Activated CD4-positive, alpha-beta T cell treated with anti-CD3 and anti-CD28 coated beads, Interleukin-2, amount 50 U/mL, for 48 hours (primary cell): ENCODE measurements at regions not wholly inside any gene's neighbourhood (a gene's known extent, or its start where the extent isn't known, plus 50 kb on each side); places are given as distances from the start of the nearest gene placed in this dataset.
A peak's percentile ranks its signal among the peaks of the same experiment; 100 is the strongest.

Experiments used
- DNase-seq, 2 experiments: peaks; one replicate each; pipeline ENCODE4 v3.0.0-alpha.2; 2020

GRCh38 chr14:36083317-36083716 lies 93.2 kb downstream of the PTCSC3 start:
- DNase-seq = no peak

DNA sequence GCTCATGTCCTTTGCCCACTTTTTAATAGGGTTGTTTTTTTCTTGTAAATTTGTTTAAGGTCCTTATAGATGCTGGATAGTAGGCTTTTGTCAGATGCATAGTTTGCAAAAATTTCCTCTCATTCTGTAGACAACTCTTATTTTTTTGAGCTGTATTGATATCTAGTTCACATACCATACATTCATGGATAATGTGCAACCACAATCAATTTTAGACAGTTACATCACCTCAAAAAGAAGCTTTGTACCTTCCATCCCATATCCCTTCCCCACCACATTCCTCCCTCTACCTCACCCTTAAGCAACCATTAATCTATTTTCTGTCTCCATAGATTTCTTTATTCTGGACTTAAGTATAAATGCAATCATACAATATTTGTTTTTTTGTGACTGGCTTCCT lies 98.4 kb downstream of the PTCSC3 start:
- DNase-seq = no peak

GRCh38 chr14:36076197-36076596 lies 100.3 kb downstream of the PTCSC3 start:
- no peak for DNase-seq

GRCh38 chr14:36075203-36075602 lies 101.3 kb downstream of the PTCSC3 start:
- DNase-seq = no peak

- no peak for DNase-seq
Measured at GRCh38 chr14:36070720-36071043, 105.8 kb downstream of the PTCSC3 start.

DNA sequence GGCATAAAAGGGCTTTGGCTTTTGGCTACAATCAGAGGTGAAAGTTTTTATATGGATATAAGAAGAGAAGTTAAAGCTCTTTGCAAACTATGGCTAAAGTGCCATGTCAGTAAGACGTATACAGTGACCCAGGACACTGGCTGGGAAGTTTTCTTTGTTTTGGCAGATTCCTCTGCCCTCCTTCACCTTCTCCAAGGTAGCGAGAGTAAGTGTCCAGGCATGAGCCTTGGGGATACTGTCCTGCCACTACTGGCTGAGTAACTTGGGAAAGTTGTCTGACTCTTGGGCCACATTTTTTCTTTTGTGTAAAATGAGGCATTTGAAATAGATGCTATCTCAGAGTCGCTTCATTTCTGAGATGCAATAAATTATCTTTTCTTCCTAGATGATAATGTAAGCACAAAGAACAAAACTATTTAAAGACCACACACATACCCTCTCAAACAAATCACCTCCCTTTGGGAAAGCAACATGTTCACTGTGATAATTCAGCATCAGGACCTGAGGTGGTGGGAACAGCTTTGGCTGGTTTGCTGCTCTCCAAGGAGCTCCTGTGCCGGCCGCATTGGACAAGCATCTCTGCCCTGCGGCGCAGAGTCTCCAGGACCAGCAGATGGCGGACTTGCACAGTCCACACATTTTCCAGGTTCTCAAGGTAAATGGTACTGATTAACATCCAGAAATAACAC lies 106.3 kb downstream of the PTCSC3 start:
- peak; percentile 44 to 55 for DNase-seq

- DNase-seq = peak; percentile 6 to 25
Measured at GRCh38 chr14:36069535-36069900, 107.0 kb downstream of the PTCSC3 start.

GRCh38 chr14:36068777-36069534 lies 107.6 kb downstream of the PTCSC3 start:
- no peak for DNase-seq

GRCh38 chr14:36067428-36068187 lies 108.9 kb downstream of the PTCSC3 start:
- no peak for DNase-seq

DNA sequence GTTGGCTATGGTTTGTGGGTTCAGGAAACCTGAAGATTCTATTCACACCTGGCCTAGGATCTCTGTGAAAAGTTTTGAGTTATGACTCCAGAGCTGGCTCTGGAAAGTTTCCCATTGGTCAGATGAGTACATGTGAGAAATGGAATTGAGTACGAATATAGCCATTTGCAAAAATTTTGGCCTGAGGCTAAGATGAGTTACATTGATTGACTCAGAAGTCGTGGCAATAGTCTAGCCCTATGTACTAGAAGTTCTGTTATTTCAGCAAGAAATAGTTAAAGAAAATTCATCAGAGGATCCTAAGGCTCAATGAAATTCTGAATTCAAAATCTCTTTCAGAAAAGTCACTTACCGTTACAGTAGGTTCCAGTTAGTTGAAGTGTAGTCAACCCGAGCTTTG lies 109.9 kb downstream of the PTCSC3 start:
- DNase-seq = no peak

DNA sequence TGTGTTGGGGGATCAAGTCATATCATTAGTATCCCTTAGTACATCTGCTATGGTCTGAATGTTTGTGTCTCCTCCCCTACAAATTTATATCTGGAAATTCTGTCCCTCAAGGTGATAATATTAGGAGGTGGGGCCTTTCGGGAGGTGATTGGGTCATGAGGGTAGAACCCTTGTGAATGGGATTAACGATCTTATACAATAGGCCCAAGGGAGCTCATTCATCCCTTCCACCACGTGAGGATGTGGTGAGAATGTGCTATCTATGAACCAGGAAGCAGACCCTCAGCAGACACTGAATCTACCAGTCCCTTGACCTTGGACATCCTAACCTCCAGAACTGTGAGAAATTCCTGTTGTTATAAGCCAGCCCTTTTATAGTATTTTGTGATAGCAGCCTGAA lies 110.7 kb downstream of the PTCSC3 start:
- no peak for DNase-seq

GRCh38 chr14:36059531-36059930 lies 117.0 kb downstream of the PTCSC3 start:
- DNase-seq = no peak

DNA sequence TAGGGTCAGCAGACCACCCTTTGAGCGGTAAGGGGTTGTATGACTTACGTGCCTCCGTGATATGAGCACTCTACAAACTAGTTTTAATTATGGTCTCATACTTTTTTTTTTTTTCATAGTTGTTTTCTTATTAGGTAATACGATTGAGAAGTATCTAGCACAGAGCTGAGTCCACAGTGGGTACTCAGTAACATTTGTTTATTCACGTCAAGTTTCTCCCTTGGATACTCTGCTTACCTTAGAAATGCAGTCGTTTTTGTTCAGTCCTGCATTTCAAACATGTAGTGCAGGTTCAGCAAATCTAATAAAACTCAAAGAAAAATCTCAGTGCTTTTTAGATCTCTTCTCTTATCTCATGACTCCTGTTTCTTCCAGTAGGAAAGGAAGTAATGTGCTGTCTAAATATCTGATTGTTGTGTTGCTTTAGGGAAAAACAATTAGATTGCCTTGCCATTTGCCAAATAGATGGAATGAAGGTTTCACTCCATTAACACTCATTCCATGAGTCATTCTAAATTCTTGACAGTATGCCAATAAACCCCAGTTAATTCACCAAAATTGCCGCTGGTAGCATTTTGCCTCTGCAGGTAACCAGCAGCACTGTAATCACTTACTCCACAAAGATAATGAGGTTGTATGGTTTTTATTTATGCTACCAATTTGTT lies 118.9 kb downstream of the PTCSC3 start:
- no peak for DNase-seq

DNA sequence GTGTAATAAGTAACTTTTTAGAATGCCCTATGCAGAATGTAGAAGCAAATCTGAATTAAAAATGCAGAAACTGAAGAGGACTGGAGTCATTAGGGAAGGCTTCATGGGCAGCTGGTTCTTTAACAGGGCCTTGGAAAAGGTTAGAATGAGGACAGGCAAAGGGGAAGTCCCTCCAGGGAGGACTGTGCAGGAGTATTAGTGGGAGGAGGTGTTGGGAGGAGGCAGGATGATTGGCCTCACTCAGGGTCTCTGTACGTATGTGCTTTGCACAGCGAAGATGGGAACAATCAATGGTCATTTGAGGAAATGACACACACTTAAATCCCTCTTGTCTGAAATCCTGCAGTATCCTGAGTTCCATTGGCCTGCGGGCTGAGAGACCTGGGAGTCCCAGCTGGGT lies 119.7 kb downstream of the PTCSC3 start:
- no peak for DNase-seq

- DNase-seq = no peak
Measured at GRCh38 chr14:36055681-36056225, 120.8 kb downstream of the PTCSC3 start.

GRCh38 chr14:36055052-36055378 lies 121.5 kb downstream of the PTCSC3 start:
- DNase-seq = no peak

- no peak for DNase-seq
Measured at GRCh38 chr14:36054353-36055051, 122.0 kb downstream of the PTCSC3 start.

- DNase-seq = no peak
Measured at GRCh38 chr14:36052681-36053080, 123.8 kb downstream of the PTCSC3 start.

DNA sequence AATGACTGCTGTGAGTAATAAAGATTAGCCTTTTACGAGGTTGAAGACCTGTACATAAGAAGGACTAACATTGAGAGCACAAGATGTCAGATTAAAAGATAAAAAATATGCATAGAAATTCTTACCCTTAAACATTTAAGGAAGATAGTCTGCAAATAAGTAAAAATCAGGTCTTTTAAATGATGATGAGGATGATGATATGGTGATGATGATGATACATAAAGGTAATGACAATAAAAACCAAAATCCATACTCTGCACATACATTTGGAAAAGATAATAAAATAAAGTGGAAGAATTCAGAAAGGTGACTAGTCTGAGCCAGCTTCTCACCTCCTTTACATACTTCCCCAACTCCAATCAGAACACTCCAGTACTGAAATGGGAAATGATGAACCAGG lies 124.5 kb downstream of the PTCSC3 start:
- no peak for DNase-seq

DNA sequence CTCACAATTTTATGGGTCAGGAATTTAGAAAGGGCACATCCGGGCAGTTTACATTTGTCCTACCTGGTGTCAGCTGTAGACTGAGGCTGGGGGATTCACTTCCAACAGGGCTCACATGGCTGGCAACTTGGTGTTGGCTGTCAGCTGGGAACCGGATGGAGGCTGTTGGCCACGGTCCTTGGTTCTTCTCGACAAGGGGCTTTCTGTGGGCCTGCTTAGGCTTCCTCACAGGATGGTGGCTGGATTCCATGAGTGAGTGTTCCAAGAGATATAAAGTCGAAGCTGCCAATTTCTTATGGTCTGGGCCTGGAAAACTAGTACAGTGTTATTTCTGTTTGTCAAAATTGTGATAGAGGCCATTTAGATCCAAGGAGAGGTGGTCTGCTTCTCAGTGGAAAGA lies 127.9 kb downstream of the PTCSC3 start:
- no peak for DNase-seq

DNA sequence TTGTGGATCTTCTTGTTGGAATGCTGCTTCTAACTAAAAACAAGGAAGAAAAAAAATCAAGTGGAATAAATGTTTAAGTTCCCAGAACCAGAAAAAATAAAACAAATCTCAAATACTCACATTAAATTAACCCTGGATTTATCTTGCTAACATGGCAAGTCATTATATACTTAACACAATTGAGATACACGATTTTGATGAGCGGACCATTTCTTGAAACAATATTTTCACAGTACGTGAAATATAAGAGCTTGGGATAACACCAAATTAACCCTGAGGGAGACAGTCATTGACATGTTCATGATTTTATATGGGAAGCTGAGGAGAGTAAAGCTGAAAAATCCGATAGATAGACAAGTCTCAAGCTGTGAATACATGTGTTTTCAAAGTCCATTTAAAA lies 128.6 kb downstream of the PTCSC3 start:
- DNase-seq = no peak

GRCh38 chr14:36035675-36036074 lies 140.8 kb downstream of the PTCSC3 start:
- no peak for DNase-seq

- DNase-seq = no peak
Measured at GRCh38 chr14:36028665-36029064, 147.9 kb downstream of the PTCSC3 start.
